HepG2 (cell line): ENCODE measurements at regions not wholly inside any gene's neighbourhood (a gene's known extent, or its start where the extent isn't known, plus 50 kb on each side); places are given as distances from the start of the nearest gene placed in this dataset.

ENCODE experiments used
- ATAC-seq: fragments of 200-7000 bp; cut with Tn5 transposase; 3 replicates; pipeline ENCODE4 v1.9.1; 2020; ENCODE audit warnings: mild to moderate bottlenecking, moderate library complexity
- BruUV-seq: library from RNA; stranded (reverse); fragments of 400-500 nt; replicated peaks from 2 replicates; lab custom pipeline; 2021; lab: Mats Ljungman, UMichigan
- CTCF ChIA-PET: fragments of 300-600 bp; formaldehyde crosslinking; extraction: SDS; loops from one replicate; lab custom pipeline; 2021; ENCODE audit warnings: low total read pairs, inconsistent platforms, low intra/inter-chr PET ratio; lab: Yijun Ruan, JAX
- POLR2A ChIA-PET: fragments of 350-600 bp; sonication (Branson Sonifier 250); formaldehyde crosslinking; loops from one replicate; lab custom pipeline; 2020; ENCODE audit warnings: antibody characterized with exemption, inconsistent platforms; lab: Yijun Ruan, JAX
- DNase-seq: peaks from one replicate; pipeline ENCODE4 v3.0.0-alpha.2; 2015; ENCODE audit warnings: low spot score
- FAIRE-seq: peaks from 3 replicates; lab custom pipeline; 2011; peaks lifted over from hg19 to GRCh38; lab: Jason Lieb, UNC
- H2AFZ ChIP-seq: one replicate; pipeline ENCODE4 v1.6.1; 2011; ENCODE audit warnings: low read length, inconsistent platforms
- H3K27ac ChIP-seq: fragments of 300-600 bp; 3 replicates; pipeline ENCODE4 v1.8.0; 2011; ENCODE audit warnings: mixed run types, mild to moderate bottlenecking, mixed read lengths, low read length, inconsistent platforms; ENCODE audit not compliant: insufficient read depth; ENCODE audit errors: extremely low read length
- H3K27me3 ChIP-seq, 2 experiments: fragments of 200-600 bp in 1 of 2; 2 replicates in 1 of 2; 3 replicates in 1 of 2; pipeline versions ENCODE4 v1.6.0 to v1.8.0; 2011; ENCODE audit warnings: low read length in 2 of 2, mild to moderate bottlenecking in 2 of 2, moderate library complexity in 2 of 2, inconsistent platforms in 1 of 2; ENCODE audit not compliant: insufficient read depth in 2 of 2, control insufficient read depth in 1 of 2
- H3K36me3 ChIP-seq, 2 experiments: fragments of 200-600 bp in 1 of 2; replicated peaks in 1 of 2; 2 replicates in 1 of 2; 3 replicates in 1 of 2; pipeline versions ENCODE4 v1.5.1 to v1.8.0; 2011; ENCODE audit warnings: low read length in 2 of 2, inconsistent platforms in 1 of 2; ENCODE audit not compliant: insufficient read depth in 2 of 2, control insufficient read depth in 1 of 2
- H3K4me1 ChIP-seq: 2 replicates; pipeline ENCODE4 v1.5.1; 2012; ENCODE audit warnings: low read length, inconsistent platforms; ENCODE audit not compliant: insufficient read depth
- H3K4me2 ChIP-seq: 2 replicates; pipeline ENCODE4 v1.6.0; 2011; ENCODE audit warnings: low read depth, low read length, inconsistent platforms
- H3K4me3 ChIP-seq, 3 experiments: fragments of 200-600 bp in 1 of 3; sonication (generic), shearing (Covaris generic) in 1 of 3; replicated peaks in 1 of 3; 2 replicates each; pipeline ENCODE4 v1.5.1; 2011 to 2016; ENCODE audit warnings: low read length in 3 of 3, inconsistent platforms in 2 of 3, low read depth in 2 of 3, mild to moderate bottlenecking in 2 of 3, control low read depth in 1 of 3, mixed read lengths in 1 of 3; ENCODE audit not compliant: insufficient read depth in 1 of 3
- H3K79me2 ChIP-seq: one replicate; pipeline ENCODE4 v1.6.1; 2011; ENCODE audit warnings: low read length, inconsistent platforms; ENCODE audit not compliant: insufficient read depth
- H3K9ac ChIP-seq: 2 replicates; pipeline ENCODE4 v1.6.0; 2011; ENCODE audit warnings: mild to moderate bottlenecking, low read depth, low read length, inconsistent platforms; ENCODE audit not compliant: insufficient read depth
- H3K9me3 ChIP-seq: 2 replicates; pipeline ENCODE4 v1.5.1; 2012; ENCODE audit warnings: mild to moderate bottlenecking, low read length
- H4K20me1 ChIP-seq: 2 replicates; pipeline ENCODE4 v1.6.0; 2011; ENCODE audit warnings: inconsistent platforms, mild to moderate bottlenecking, low read length, moderate library complexity; ENCODE audit not compliant: insufficient read depth
- ARID2 ChIP-seq: sonication (generic); formaldehyde crosslinking; IDR thresholded peaks from 2 replicates; pipeline ENCODE4 v1.8.1; 2022; ENCODE audit warnings: mild to moderate bottlenecking, missing genetic modification reagents, borderline replicate concordance
- ARNT2 ChIP-seq: sonication (generic); formaldehyde crosslinking; IDR thresholded peaks from 2 replicates; pipeline ENCODE4 v1.8.0; 2022; ENCODE audit warnings: mild to moderate bottlenecking, low read depth, missing genetic modification reagents, moderate library complexity
- ARNTL ChIP-seq: sonication (generic); formaldehyde crosslinking; IDR thresholded peaks from 2 replicates; pipeline ENCODE4 v1.4.0; 2020; ENCODE audit warnings: mild to moderate bottlenecking, missing genetic modification reagents
- HDAC2 ChIP-seq: sonication (generic); formaldehyde crosslinking; IDR thresholded peaks from 2 replicates; pipeline ENCODE4 v1.4.0; 2020; ENCODE audit warnings: missing genetic modification reagents
- HNRNPLL ChIP-seq: fragments of 200-400 bp; formaldehyde crosslinking; IDR thresholded peaks from 2 replicates; pipeline ENCODE4 v1.6.1; 2017; ENCODE audit warnings: mild to moderate bottlenecking, low read depth, low read length; ENCODE audit not compliant: poor library complexity, severe bottlenecking
- MYC ChIP-seq: sonication (generic); formaldehyde crosslinking; IDR thresholded peaks from 2 replicates; pipeline ENCODE4 v1.9.0; 2021; ENCODE audit warnings: missing genetic modification reagents, borderline replicate concordance
- NFE2L1 ChIP-seq: sonication (generic); formaldehyde crosslinking; IDR thresholded peaks from 2 replicates; pipeline ENCODE4 v1.4.0; 2020; ENCODE audit warnings: missing genetic modification reagents, mild to moderate bottlenecking, borderline replicate concordance
- PRDM15 ChIP-seq: sonication (generic); formaldehyde crosslinking; IDR thresholded peaks from 2 replicates; pipeline ENCODE4 v1.4.0; 2020; ENCODE audit warnings: missing genetic modification reagents
- REL ChIP-seq: sonication (generic); formaldehyde crosslinking; conservative IDR thresholded peaks from 2 replicates; pipeline ENCODE4 v1.8.0; 2022; ENCODE audit warnings: mild to moderate bottlenecking, missing genetic modification reagents, moderate library complexity
- ZBTB34 ChIP-seq: sonication (generic); formaldehyde crosslinking; IDR thresholded peaks from 2 replicates; pipeline ENCODE4 v1.8.0; 2022; ENCODE audit warnings: mild to moderate bottlenecking, missing genetic modification reagents
- ZBTB37 ChIP-seq: sonication (generic); formaldehyde crosslinking; IDR thresholded peaks from 2 replicates; pipeline ENCODE4 v1.4.0; 2020; ENCODE audit warnings: mild to moderate bottlenecking, missing genetic modification reagents
- ZNF160 ChIP-seq: sonication (generic); formaldehyde crosslinking; IDR thresholded peaks from 2 replicates; pipeline ENCODE4 v1.8.0; 2022; ENCODE audit warnings: mild to moderate bottlenecking, inconsistent platforms, missing genetic modification reagents
- ZNF225 ChIP-seq: sonication (generic); formaldehyde crosslinking; IDR thresholded peaks from 2 replicates; pipeline ENCODE4 v1.4.0; 2020; ENCODE audit warnings: mild to moderate bottlenecking, missing genetic modification reagents
- ZNF432 ChIP-seq: sonication (generic); formaldehyde crosslinking; IDR thresholded peaks from 2 replicates; pipeline ENCODE4 v1.5.0; 2020; ENCODE audit warnings: missing genetic modification reagents, mild to moderate bottlenecking, borderline replicate concordance
- ZNF512 ChIP-seq: sonication (generic); formaldehyde crosslinking; IDR thresholded peaks from 2 replicates; pipeline ENCODE4 v1.4.0; 2020; ENCODE audit warnings: mild to moderate bottlenecking, missing genetic modification reagents
- ZNF737 ChIP-seq: sonication (generic); formaldehyde crosslinking; IDR thresholded peaks from 2 replicates; pipeline ENCODE4 v1.5.0; 2020; ENCODE audit warnings: missing genetic modification reagents, mild to moderate bottlenecking, borderline replicate concordance
- WGBS: methylation state at CpG from one replicate; pipeline ENCODE4 v1.1.6; 2017; ENCODE audit warnings: low lambda C conversion rate; 5-methylcytosine and 5-hydroxymethylcytosine counted together
- in situ Hi-C: cut with HindIII; loops from 2 replicates; pipeline ENCODE4 v1.10.0; 2017; ENCODE audit warnings: low pct_unique_long_range_greater_than_20kb; ENCODE audit not compliant: extremely low pct_ligation_motif_present
- intact Hi-C: fragments of 100-400 bp; cut with micrococcal nuclease; formaldehyde crosslinking; loops from one replicate; pipeline ENCODE4 v1.10.0; 2022; ENCODE audit not compliant: unreplicated experiment

GRCh38 chr7:22601812-22602565 is 102.0 kb upstream of the STEAP1B start:
- no peaks in the 10 kb centered on the region for H3K79me2 ChIP-seq
- ATAC-seq: no peak
- H3K36me3 ChIP-seq: no peaks in the 10 kb centered on the region
- no peak for FAIRE-seq
- H4K20me1 ChIP-seq: no peaks in the 10 kb centered on the region
- H3K9ac ChIP-seq: no peak overlapping the region
- ChIA-PET POLR2A (no interaction called here), CTCF (no interaction called here)
- in situ Hi-C loops (no loop called here), intact Hi-C loops (no loop called here)
- no peak overlapping the region for H3K4me3 ChIP-seq
- DNase-seq: no peak
- peaks cover 0 to 4% of the 10 kb centered on the region in 2 experiments; a peak in 1 of 5 replicates for H3K27me3 ChIP-seq
- no peaks in the 10 kb centered on the region for H3K4me1 ChIP-seq
- no peaks in the 10 kb centered on the region for H3K9me3 ChIP-seq
- 22% methylated on average over 4 of the region's 4 CpGs for WGBS
- BruUV-seq: no TSS peak
- H2AFZ ChIP-seq: no peak overlapping the region
- no peak overlapping the region for H3K4me2 ChIP-seq
- no peak overlapping the region for H3K27ac ChIP-seq
- TF ChIP-seq ARNTL (CRISPR knock-in tag): no peak
- TF ChIP-seq ZNF225 (CRISPR knock-in tag): no peak
- no peak for TF ChIP-seq REL (CRISPR knock-in tag)
- no peak for TF ChIP-seq ZNF737
- TF ChIP-seq NFE2L1 (CRISPR knock-in tag): no peak
- no peak for TF ChIP-seq HDAC2 (CRISPR knock-in tag)
- TF ChIP-seq ZNF432 (CRISPR knock-in tag): no peak
- no peak for TF ChIP-seq HNRNPLL
- no peak for TF ChIP-seq PRDM15
- TF ChIP-seq MYC (CRISPR knock-in tag): no peak
- no peak for TF ChIP-seq ARID2 (CRISPR knock-in tag)
- TF ChIP-seq ZNF512 (CRISPR knock-in tag): no peak
- TF ChIP-seq ZBTB37 (CRISPR knock-in tag): no peak
- no peak for TF ChIP-seq ZBTB34
- no peak for TF ChIP-seq ZNF160
- TF ChIP-seq ARNT2 (CRISPR knock-in tag): no peak
